ENCODE measurements at regions not wholly inside any gene's neighbourhood (a gene's known extent, or its start where the extent isn't known, plus 50 kb on each side); places are given as distances from the start of the nearest gene placed in this dataset.
"Not testable (repeated sequence)": the region's sequence is repeated elsewhere in the genome, so short reads cannot be mapped to it uniquely, and the experiment has no call there.

- DNase-seq (ENCODE audit: extremely low spot score, insufficient read length, low read depth) (no peak), FAIRE-seq (no peak)
Measured at GRCh38 chr2:42984617-42985016, 192.2 kb upstream of the HAAO start.

GRCh38 chr2:42984081-42984480 lies 191.7 kb upstream of the HAAO start:
- FAIRE-seq, result no peak
- DNase-seq (ENCODE audit: extremely low spot score, insufficient read length, low read depth), result no peak

GRCh38 chr2:42980764-42981416 lies 188.5 kb upstream of the HAAO start:
- FAIRE-seq, result no peak

GRCh38 chr2:42979870-42980763 lies 187.7 kb upstream of the HAAO start:
- FAIRE-seq (no peak), DNase-seq (ENCODE audit: extremely low spot score, insufficient read length, low read depth) (no peak)

More at GRCh38 chr2:42980764-42981416, 188.5 kb upstream of the HAAO start:
- DNase-seq (ENCODE audit: extremely low spot score, insufficient read length, low read depth), result no peak

- FAIRE-seq (no peak), DNase-seq (ENCODE audit: extremely low spot score, insufficient read length, low read depth) (no peak)
Measured at GRCh38 chr2:42979416-42979869, 187.1 kb upstream of the HAAO start.

- no peak for DNase-seq (ENCODE audit: extremely low spot score, insufficient read length, low read depth)
- no peak for FAIRE-seq
Measured at GRCh38 chr2:42978887-42979415, 186.6 kb upstream of the HAAO start.

GRCh38 chr2:42978175-42978886 lies 185.9 kb upstream of the HAAO start:
- DNase-seq (ENCODE audit: extremely low spot score, insufficient read length, low read depth) (no peak), FAIRE-seq (no peak)

- FAIRE-seq (no peak), DNase-seq (ENCODE audit: extremely low spot score, insufficient read length, low read depth) (no peak)
Measured at GRCh38 chr2:42977270-42978174, 185.1 kb upstream of the HAAO start.

- FAIRE-seq (no peak), DNase-seq (ENCODE audit: extremely low spot score, insufficient read length, low read depth) (no peak)
Measured at GRCh38 chr2:42976351-42976750, 184.0 kb upstream of the HAAO start.

GRCh38 chr2:42974721-42975717 lies 182.6 kb upstream of the HAAO start:
- no peak for FAIRE-seq
- DNase-seq (ENCODE audit: extremely low spot score, insufficient read length, low read depth), result no peak

GRCh38 chr2:42974169-42974720 lies 181.9 kb upstream of the HAAO start:
- no peak for FAIRE-seq

GRCh38 chr2:42973726-42974125 lies 181.3 kb upstream of the HAAO start:
- FAIRE-seq, result no peak
- no peak for DNase-seq (ENCODE audit: extremely low spot score, insufficient read length, low read depth)

More at GRCh38 chr2:42974169-42974720, 181.9 kb upstream of the HAAO start:
- no peak for DNase-seq (ENCODE audit: extremely low spot score, insufficient read length, low read depth)

- FAIRE-seq; DNase-seq (ENCODE audit: extremely low spot score, insufficient read length, low read depth): not testable (repeated sequence)
Measured at GRCh38 chr2:42972933-42973516, 180.6 kb upstream of the HAAO start.

GRCh38 chr2:42971947-42972736 lies 179.8 kb upstream of the HAAO start:
- DNase-seq (ENCODE audit: extremely low spot score, insufficient read length, low read depth), result no peak
- FAIRE-seq, result no peak

- FAIRE-seq, result no peak
- DNase-seq (ENCODE audit: extremely low spot score, insufficient read length, low read depth), result no peak
Measured at GRCh38 chr2:42971381-42971780, 179.0 kb upstream of the HAAO start.

- FAIRE-seq (no peak), DNase-seq (ENCODE audit: extremely low spot score, insufficient read length, low read depth) (no peak)
Measured at GRCh38 chr2:42970151-42970550, 177.8 kb upstream of the HAAO start.

Measured in GM18507 (cell line).